Activated naive CD8-positive, alpha-beta T cell treated with anti-CD3 and anti-CD28 coated beads, Interleukin-2, amount 10 ng/mL, durations not matched to agents 7 days and 5 days (primary cell): ENCODE measurements at regions not wholly inside any gene's neighbourhood (a gene's known extent, or its start where the extent isn't known, plus 50 kb on each side); places are given as distances from the start of the nearest gene placed in this dataset.

ENCODE experiments used
- ATAC-seq: fragments of 150-1000 bp; cut with Tn5 transposase; one replicate; pipeline ENCODE4 v1.10.0; 2021; ENCODE audit warnings: low read depth, moderate library complexity
- POLR2A ChIA-PET: fragments of 350-600 bp; sonication (Branson Sonifier 250); formaldehyde crosslinking; loops from one replicate; lab custom pipeline; 2021; ENCODE audit warnings: antibody characterized with exemption; lab: Charles Lee
- DNase-seq: peaks from one replicate; pipeline ENCODE4 v3.0.0; 2021
- H3K27ac Mint-ChIP-seq: one replicate; pipeline ENCODE4 v1.8.0; 2022; ENCODE audit warnings: mild to moderate bottlenecking, mixed read lengths
- H3K27me3 Mint-ChIP-seq: one replicate; pipeline ENCODE4 v1.8.0; 2022; ENCODE audit warnings: mild to moderate bottlenecking, moderate library complexity, mixed read lengths
- H3K36me3 Mint-ChIP-seq: one replicate; pipeline ENCODE4 v1.8.0; 2021; ENCODE audit warnings: mild to moderate bottlenecking, mixed read lengths
- H3K4me1 Mint-ChIP-seq: one replicate; pipeline ENCODE4 v1.8.0; 2021; ENCODE audit warnings: mixed read lengths
- H3K4me3 Mint-ChIP-seq: one replicate; pipeline ENCODE4 v1.8.0; 2022; ENCODE audit warnings: mild to moderate bottlenecking, moderate library complexity, mixed read lengths
- H3K9me3 Mint-ChIP-seq: one replicate; pipeline ENCODE4 v1.8.0; 2021; ENCODE audit warnings: mixed read lengths

DNA sequence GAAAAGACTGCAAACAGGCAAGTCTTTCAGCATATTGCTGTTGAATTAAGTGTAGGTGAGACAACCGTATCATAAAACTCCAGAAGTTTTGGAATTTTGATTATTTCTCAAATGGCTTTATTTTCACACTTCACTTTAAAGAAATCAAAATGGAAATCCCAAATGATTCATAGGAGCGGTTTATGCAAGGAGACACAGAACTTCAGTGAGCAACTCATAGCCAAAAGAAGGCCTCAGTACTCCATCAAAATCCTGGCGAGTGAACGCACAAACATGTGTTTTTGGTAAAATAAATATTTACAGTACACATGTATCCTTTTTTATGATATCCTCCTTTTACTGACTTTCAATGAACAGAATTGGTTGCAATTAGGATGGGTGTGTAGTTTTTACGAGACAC, 140.4 kb upstream of the APCDD1 start:
- Mint-ChIP-seq H3K4me1 (no peaks in the 10 kb centered on the region), H3K36me3 (no peaks in the 10 kb centered on the region), H3K4me3 (no peak overlapping the region), H3K9me3 (no peaks in the 10 kb centered on the region), H3K27me3 (no peaks in the 10 kb centered on the region), H3K27ac (no peak overlapping the region)
- ATAC-seq, result no peak
- POLR2A ChIA-PET, result no interaction called here
- DNase-seq, result no peak

- H3K27ac Mint-ChIP-seq, result no peak overlapping the region
- H3K9me3 Mint-ChIP-seq, result no peaks in the 10 kb centered on the region
- ATAC-seq (no peak), DNase-seq (no peak)
- no peak overlapping the region for H3K4me3 Mint-ChIP-seq
- no peaks in the 10 kb centered on the region for H3K36me3 Mint-ChIP-seq
- no peaks in the 10 kb centered on the region for H3K27me3 Mint-ChIP-seq
- H3K4me1 Mint-ChIP-seq, result peaks cover 5% of the 10 kb centered on the region
- POLR2A ChIA-PET, result no interaction called here
These were observed 138.9 kb upstream of the APCDD1 start for GRCh38 chr18:10315522-10315921.

- Mint-ChIP-seq H3K27ac (no peak overlapping the region), H3K4me3 (no peak overlapping the region), H3K9me3 (no peaks in the 10 kb centered on the region), H3K36me3 (no peaks in the 10 kb centered on the region), H3K27me3 (no peaks in the 10 kb centered on the region), H3K4me1 (peaks cover 5% of the 10 kb centered on the region)
- POLR2A ChIA-PET, result no interaction called here
- no peak for DNase-seq
- no peak for ATAC-seq
These were observed 137.7 kb upstream of the APCDD1 start for GRCh38 chr18:10316778-10317177.

DNA sequence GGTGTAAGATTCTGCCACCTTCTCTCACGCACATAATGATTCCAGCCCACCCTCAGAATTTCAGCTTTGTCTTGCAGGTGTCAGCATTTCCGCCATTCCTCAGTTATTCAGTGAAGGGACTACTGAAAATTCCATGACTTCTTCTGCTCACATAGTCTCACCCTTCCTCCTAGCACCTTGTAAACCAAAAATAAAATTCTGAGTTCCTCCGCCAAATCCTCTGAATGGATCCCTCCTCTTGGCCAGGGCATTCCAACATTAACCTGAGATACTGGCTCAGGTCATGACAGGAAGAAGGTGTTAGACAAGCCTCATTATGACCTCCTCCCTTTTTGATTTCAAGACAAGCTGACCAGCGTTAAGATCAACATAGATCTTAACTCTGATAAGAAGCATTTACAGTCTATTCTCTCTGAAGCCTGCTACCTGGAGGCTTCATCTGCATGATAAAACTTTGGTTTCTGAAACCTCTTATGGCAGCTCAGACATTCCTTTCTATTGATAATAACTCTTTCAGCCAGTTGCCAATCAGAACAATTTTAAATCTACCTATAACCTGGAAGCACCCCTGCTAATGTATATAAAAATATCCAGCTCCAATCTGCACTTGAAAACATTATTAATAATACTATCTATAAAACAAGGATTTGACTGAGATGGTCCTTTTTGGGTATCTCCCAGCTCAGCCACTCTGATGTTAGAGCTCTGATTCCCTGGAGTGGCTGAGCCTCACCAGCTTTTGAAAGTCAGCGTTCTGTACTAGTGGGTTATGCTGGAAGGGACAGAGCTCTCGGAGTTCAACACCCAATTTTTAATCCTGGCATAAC, 136.4 kb upstream of the APCDD1 start:
- H3K36me3 Mint-ChIP-seq, result no peaks in the 10 kb centered on the region
- H3K27ac Mint-ChIP-seq, result no peak overlapping the region
- ATAC-seq (no peak), DNase-seq (no peak)
- no peaks in the 10 kb centered on the region for H3K27me3 Mint-ChIP-seq
- POLR2A ChIA-PET, result no interaction called here
- H3K4me3 Mint-ChIP-seq, result no peak overlapping the region
- H3K4me1 Mint-ChIP-seq, result peaks cover 5% of the 10 kb centered on the region
- no peaks in the 10 kb centered on the region for H3K9me3 Mint-ChIP-seq

DNA sequence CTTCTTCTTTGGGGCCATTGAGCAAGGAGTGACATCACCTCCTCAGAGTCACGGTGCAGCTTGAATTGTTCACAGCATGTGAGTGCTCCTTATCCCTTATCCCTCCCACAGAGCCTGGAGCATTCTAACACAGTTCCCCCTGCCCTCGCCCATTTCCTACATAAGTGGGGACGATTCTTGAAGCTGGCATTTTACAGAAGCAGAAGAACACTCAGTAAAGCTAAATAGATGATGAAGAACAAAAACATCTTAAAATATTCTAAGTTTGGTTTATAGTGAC, 135.8 kb upstream of the APCDD1 start:
- POLR2A ChIA-PET, result no interaction called here
- Mint-ChIP-seq H3K27ac (no peak overlapping the region), H3K4me3 (no peak overlapping the region), H3K36me3 (no peaks in the 10 kb centered on the region), H3K27me3 (no peaks in the 10 kb centered on the region), H3K9me3 (no peaks in the 10 kb centered on the region), H3K4me1 (peaks cover 5% of the 10 kb centered on the region)
- no peak for ATAC-seq
- no peak for DNase-seq

DNA sequence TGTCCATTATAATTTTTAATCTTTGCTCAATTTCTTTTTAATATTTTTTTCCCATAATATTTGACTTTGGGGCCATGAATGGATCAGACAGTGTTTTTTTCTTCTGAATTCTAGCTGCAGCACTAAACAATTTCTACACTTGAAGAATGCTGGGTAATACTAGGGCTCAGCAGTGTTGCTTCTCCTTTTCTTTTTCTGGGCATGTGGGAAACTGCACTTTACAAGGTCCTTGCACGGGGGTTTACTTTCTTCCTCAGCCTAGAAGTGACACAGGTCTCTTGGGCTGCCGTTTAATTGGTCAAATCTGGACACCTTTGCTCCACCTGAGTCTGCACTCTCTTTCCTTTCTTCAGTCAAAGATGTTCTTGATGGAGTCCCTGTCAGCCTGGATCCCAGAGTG, 135.4 kb upstream of the APCDD1 start:
- Mint-ChIP-seq H3K9me3 (no peaks in the 10 kb centered on the region), H3K27ac (no peak overlapping the region), H3K4me3 (no peak overlapping the region), H3K4me1 (peaks cover 5% of the 10 kb centered on the region), H3K36me3 (no peaks in the 10 kb centered on the region), H3K27me3 (no peaks in the 10 kb centered on the region)
- POLR2A ChIA-PET, result no interaction called here
- ATAC-seq, result no peak
- no peak for DNase-seq

GRCh38 chr18:10319914-10320600, 134.4 kb upstream of the APCDD1 start:
- Mint-ChIP-seq H3K27ac (no peak overlapping the region), H3K4me1 (peaks cover 5% of the 10 kb centered on the region), H3K9me3 (no peaks in the 10 kb centered on the region), H3K27me3 (peaks cover 3% of the 10 kb centered on the region), H3K4me3 (no peak overlapping the region), H3K36me3 (no peaks in the 10 kb centered on the region)
- POLR2A ChIA-PET, result interaction anchor here (0.6 kb wide), 1 partner anchor 19 kb away, joined by 3 read pairs; no protein-coding TSS in a partner anchor
- ATAC-seq (no peak), DNase-seq (no peak)

DNA sequence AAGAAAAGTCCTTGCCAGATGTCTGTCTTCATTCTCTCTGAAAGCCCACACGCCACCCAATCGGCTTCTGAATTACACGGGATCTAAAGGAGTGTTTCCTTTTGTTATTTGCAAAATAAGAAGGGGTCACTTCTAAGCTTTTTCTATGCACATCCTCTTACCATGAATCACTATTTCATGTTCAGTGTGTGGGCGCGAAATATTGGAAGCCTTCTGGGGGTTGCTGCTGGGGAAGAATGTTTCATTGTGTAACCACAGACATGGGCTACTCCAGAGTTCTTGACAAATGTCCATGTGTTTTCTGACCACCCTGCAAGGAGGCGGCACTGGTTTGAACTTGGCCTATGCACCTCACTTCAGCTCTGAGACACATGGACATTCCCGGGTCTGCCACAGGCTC, 133.6 kb upstream of the APCDD1 start:
- H3K9me3 Mint-ChIP-seq, result no peaks in the 10 kb centered on the region
- peaks cover 5% of the 10 kb centered on the region for H3K4me1 Mint-ChIP-seq
- H3K27me3 Mint-ChIP-seq, result peaks cover 3% of the 10 kb centered on the region
- POLR2A ChIA-PET, result no interaction called here
- no peak overlapping the region for H3K4me3 Mint-ChIP-seq
- no peaks in the 10 kb centered on the region for H3K36me3 Mint-ChIP-seq
- no peak overlapping the region for H3K27ac Mint-ChIP-seq
- DNase-seq (no peak), ATAC-seq (no peak)

DNA sequence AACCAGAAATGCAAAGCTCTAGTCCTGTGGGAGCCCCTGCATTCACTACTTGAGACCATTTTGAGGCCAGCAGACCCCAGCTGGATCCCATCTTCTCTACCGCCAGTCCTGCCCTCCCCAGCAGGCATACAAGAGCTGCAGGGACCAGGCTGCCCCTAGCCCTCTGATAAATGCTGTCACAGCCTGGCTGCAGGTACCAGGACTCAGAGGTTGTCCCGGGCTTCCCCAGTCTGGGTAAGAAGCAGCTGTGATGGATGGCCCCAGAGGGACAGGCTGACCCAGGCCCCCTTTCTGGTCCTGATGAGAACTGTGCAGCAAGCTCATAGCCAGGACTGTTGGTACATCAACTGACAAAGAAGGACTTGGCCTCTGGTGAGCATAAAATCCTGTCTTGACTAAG, 132.9 kb upstream of the APCDD1 start:
- Mint-ChIP-seq H3K36me3 (no peaks in the 10 kb centered on the region), H3K9me3 (no peaks in the 10 kb centered on the region), H3K4me3 (no peak overlapping the region), H3K27ac (no peak overlapping the region), H3K27me3 (peaks cover 3% of the 10 kb centered on the region), H3K4me1 (peaks cover 5% of the 10 kb centered on the region)
- DNase-seq (no peak), ATAC-seq (no peak)
- POLR2A ChIA-PET, result no interaction called here

GRCh38 chr18:10322004-10322403, 132.4 kb upstream of the APCDD1 start:
- ATAC-seq, result no peak
- Mint-ChIP-seq H3K4me1 (peaks cover 5% of the 10 kb centered on the region), H3K36me3 (no peaks in the 10 kb centered on the region)

DNA sequence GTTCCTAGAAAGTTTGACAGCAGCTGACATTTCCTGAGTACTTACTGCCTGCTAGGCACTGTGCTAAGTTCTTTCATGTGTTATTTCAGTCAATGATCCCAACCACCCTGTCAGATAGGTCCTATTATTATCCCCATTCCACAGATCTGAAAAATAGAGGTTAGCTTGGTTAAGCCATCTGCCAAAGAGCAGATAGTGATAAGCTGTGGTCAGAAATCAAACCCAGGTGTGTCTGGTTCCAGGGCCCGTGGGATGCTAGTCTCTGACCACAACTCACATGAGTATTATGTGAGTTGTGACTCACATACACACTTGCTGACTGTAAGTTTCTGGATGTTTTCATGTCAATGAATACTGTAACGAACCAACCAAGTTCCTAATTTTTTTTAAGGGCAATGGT, 132.0 kb upstream of the APCDD1 start:
- POLR2A ChIA-PET, result no interaction called here
- H3K4me1 Mint-ChIP-seq, result peaks cover 5% of the 10 kb centered on the region
- ATAC-seq (no peak), DNase-seq (no peak)
- H3K9me3 Mint-ChIP-seq, result no peaks in the 10 kb centered on the region
- H3K4me3 Mint-ChIP-seq, result no peak overlapping the region
- H3K27ac Mint-ChIP-seq, result no peak overlapping the region
- H3K27me3 Mint-ChIP-seq, result peaks cover 3% of the 10 kb centered on the region
- no peaks in the 10 kb centered on the region for H3K36me3 Mint-ChIP-seq

More at GRCh38 chr18:10322004-10322403, 132.4 kb upstream of the APCDD1 start:
- no peak for DNase-seq
- peaks cover 3% of the 10 kb centered on the region for H3K27me3 Mint-ChIP-seq
- no peaks in the 10 kb centered on the region for H3K9me3 Mint-ChIP-seq
- no peak overlapping the region for H3K4me3 Mint-ChIP-seq
- no peak overlapping the region for H3K27ac Mint-ChIP-seq
- POLR2A ChIA-PET, result no interaction called here

- DNase-seq, result no peak
- POLR2A ChIA-PET, result no interaction called here
These were observed 125.3 kb upstream of the APCDD1 start for GRCh38 chr18:10329101-10329500.

GRCh38 chr18:10330428-10330827, 124.0 kb upstream of the APCDD1 start:
- POLR2A ChIA-PET, result no interaction called here
- ATAC-seq (no peak), DNase-seq (no peak)
- Mint-ChIP-seq H3K4me3 (no peak overlapping the region), H3K27ac (no peak overlapping the region), H3K27me3 (peaks cover 2% of the 10 kb centered on the region), H3K4me1 (no peaks in the 10 kb centered on the region), H3K9me3 (no peaks in the 10 kb centered on the region), H3K36me3 (no peaks in the 10 kb centered on the region)

More at GRCh38 chr18:10329101-10329500, 125.3 kb upstream of the APCDD1 start:
- ATAC-seq, result no peak
- no peaks in the 10 kb centered on the region for H3K4me1 Mint-ChIP-seq
- no peaks in the 10 kb centered on the region for H3K9me3 Mint-ChIP-seq
- no peak overlapping the region for H3K27ac Mint-ChIP-seq
- H3K36me3 Mint-ChIP-seq, result no peaks in the 10 kb centered on the region
- no peak overlapping the region for H3K4me3 Mint-ChIP-seq
- H3K27me3 Mint-ChIP-seq, result peaks cover 5% of the 10 kb centered on the region

DNA sequence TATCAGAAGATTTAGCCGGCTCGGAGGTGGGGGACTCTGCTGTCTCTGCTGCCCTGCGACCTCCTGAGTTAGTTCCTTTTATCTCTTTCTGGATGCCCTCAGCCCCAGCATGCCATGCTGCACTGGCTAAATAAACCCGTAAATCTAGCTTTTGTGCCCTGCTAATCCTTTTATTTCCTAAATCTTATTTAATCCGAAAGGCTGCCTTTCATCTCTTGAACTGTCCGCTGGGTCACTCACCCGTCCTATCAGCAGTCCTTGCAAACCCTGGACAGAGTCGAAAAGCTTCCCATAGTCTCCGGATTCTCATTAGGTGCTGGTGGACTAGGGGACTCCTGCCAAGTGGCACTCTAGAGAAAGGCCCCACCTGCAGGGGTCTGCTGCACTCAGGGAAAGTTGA, 122.0 kb upstream of the APCDD1 start:
- no peak for DNase-seq
- POLR2A ChIA-PET, result interaction anchor here (0.7 kb wide), 1 partner anchor 505 kb away, joined by 3 read pairs; no protein-coding TSS in a partner anchor
- ATAC-seq, result no peak
- Mint-ChIP-seq H3K27ac (no peak overlapping the region), H3K9me3 (no peaks in the 10 kb centered on the region), H3K4me3 (no peak overlapping the region), H3K4me1 (no peaks in the 10 kb centered on the region), H3K36me3 (no peaks in the 10 kb centered on the region), H3K27me3 (peaks cover 6% of the 10 kb centered on the region)
